Esophagus muscularis mucosa (tissue), 3 donors: ENCODE measurements at regions not wholly inside any gene's neighbourhood (a gene's known extent, or its start where the extent isn't known, plus 50 kb on each side); places are given as distances from the start of the nearest gene placed in this dataset.

ENCODE experiments used
- EP300 ChIP-seq: sonication (generic); formaldehyde crosslinking; IDR thresholded peaks from one replicate; pipeline ENCODE4 v1.6.1; 2017; ENCODE audit warnings: antibody characterized with exemption
- TF ChIP-seq, protein P1 (sequence below), 3 experiments: fragments of 200-600 bp in 2 of 3; fragments of 450-650 bp in 1 of 3; sonication (generic) in 2 of 3; IDR thresholded peaks; one replicate each; pipeline ENCODE4 v1.5.1; 2017 to 2019; ENCODE audit warnings: antibody characterized with exemption in 3 of 3, mild to moderate bottlenecking in 2 of 3, moderate library complexity in 1 of 3

DNA sequence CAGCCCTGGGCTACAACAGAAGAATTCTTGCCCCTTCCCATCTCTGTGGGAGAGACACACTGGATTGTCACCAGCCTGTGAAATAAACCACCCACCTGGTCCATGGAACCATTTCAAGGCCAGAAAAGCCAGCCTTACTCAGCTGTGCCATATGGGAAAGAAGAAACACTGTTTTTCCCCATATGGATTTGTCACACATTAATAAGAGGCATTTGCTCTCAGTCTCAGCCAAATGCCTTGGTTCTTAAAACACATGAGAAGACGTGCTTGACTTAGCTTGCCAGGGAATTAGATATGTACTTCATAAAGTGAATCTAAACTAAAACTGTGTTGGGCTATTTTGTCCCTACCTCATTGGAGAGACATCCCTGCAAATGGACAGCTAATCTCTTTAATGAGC lies 308.6 kb upstream of the TNP1 start:
- TF ChIP-seq, protein P1, sequence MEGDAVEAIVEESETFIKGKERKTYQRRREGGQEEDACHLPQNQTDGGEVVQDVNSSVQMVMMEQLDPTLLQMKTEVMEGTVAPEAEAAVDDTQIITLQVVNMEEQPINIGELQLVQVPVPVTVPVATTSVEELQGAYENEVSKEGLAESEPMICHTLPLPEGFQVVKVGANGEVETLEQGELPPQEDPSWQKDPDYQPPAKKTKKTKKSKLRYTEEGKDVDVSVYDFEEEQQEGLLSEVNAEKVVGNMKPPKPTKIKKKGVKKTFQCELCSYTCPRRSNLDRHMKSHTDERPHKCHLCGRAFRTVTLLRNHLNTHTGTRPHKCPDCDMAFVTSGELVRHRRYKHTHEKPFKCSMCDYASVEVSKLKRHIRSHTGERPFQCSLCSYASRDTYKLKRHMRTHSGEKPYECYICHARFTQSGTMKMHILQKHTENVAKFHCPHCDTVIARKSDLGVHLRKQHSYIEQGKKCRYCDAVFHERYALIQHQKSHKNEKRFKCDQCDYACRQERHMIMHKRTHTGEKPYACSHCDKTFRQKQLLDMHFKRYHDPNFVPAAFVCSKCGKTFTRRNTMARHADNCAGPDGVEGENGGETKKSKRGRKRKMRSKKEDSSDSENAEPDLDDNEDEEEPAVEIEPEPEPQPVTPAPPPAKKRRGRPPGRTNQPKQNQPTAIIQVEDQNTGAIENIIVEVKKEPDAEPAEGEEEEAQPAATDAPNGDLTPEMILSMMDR (IDR thresholded peaks at IDR 0.05): no peak
- TF ChIP-seq EP300: no peak
